ENCODE measurements at regions not wholly inside any gene's neighbourhood (a gene's known extent, or its start where the extent isn't known, plus 50 kb on each side); places are given as distances from the start of the nearest gene placed in this dataset.

DNA sequence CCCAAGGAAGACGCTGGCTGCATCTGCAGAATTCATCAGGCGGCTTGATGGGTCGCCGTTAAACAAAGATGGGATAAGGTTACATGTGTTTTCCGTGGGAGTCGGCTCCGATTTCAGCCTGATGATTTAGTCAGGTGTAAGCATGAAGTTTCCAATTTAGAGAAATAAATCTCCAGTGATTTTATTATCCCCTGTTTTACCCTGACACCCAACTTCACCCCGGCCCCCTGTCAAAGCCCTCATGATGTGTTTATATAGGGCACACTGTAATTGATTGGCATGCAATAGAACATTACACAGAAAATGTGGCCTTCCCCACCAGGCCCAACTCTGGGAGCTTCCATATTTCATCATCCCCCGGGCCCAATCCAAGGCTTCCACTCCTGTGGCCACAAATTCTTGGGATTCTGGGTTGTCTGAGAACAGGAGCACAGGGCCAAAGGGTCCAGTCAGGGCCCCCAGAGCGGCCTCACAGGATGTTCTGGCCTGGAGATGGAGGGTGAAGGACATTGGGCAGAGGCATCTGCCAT is 72.5 kb downstream of the FOXD2 start (continued):
- TF ChIP-seq CHD1 (IDR thresholded peaks at IDR 0.05; ENCODE audit: low read depth, low read length) = no peak
- no peak for TF ChIP-seq ASH2L (IDR thresholded peaks at IDR 0.05; ENCODE audit: low read length)
- TF ChIP-seq, protein P1, sequence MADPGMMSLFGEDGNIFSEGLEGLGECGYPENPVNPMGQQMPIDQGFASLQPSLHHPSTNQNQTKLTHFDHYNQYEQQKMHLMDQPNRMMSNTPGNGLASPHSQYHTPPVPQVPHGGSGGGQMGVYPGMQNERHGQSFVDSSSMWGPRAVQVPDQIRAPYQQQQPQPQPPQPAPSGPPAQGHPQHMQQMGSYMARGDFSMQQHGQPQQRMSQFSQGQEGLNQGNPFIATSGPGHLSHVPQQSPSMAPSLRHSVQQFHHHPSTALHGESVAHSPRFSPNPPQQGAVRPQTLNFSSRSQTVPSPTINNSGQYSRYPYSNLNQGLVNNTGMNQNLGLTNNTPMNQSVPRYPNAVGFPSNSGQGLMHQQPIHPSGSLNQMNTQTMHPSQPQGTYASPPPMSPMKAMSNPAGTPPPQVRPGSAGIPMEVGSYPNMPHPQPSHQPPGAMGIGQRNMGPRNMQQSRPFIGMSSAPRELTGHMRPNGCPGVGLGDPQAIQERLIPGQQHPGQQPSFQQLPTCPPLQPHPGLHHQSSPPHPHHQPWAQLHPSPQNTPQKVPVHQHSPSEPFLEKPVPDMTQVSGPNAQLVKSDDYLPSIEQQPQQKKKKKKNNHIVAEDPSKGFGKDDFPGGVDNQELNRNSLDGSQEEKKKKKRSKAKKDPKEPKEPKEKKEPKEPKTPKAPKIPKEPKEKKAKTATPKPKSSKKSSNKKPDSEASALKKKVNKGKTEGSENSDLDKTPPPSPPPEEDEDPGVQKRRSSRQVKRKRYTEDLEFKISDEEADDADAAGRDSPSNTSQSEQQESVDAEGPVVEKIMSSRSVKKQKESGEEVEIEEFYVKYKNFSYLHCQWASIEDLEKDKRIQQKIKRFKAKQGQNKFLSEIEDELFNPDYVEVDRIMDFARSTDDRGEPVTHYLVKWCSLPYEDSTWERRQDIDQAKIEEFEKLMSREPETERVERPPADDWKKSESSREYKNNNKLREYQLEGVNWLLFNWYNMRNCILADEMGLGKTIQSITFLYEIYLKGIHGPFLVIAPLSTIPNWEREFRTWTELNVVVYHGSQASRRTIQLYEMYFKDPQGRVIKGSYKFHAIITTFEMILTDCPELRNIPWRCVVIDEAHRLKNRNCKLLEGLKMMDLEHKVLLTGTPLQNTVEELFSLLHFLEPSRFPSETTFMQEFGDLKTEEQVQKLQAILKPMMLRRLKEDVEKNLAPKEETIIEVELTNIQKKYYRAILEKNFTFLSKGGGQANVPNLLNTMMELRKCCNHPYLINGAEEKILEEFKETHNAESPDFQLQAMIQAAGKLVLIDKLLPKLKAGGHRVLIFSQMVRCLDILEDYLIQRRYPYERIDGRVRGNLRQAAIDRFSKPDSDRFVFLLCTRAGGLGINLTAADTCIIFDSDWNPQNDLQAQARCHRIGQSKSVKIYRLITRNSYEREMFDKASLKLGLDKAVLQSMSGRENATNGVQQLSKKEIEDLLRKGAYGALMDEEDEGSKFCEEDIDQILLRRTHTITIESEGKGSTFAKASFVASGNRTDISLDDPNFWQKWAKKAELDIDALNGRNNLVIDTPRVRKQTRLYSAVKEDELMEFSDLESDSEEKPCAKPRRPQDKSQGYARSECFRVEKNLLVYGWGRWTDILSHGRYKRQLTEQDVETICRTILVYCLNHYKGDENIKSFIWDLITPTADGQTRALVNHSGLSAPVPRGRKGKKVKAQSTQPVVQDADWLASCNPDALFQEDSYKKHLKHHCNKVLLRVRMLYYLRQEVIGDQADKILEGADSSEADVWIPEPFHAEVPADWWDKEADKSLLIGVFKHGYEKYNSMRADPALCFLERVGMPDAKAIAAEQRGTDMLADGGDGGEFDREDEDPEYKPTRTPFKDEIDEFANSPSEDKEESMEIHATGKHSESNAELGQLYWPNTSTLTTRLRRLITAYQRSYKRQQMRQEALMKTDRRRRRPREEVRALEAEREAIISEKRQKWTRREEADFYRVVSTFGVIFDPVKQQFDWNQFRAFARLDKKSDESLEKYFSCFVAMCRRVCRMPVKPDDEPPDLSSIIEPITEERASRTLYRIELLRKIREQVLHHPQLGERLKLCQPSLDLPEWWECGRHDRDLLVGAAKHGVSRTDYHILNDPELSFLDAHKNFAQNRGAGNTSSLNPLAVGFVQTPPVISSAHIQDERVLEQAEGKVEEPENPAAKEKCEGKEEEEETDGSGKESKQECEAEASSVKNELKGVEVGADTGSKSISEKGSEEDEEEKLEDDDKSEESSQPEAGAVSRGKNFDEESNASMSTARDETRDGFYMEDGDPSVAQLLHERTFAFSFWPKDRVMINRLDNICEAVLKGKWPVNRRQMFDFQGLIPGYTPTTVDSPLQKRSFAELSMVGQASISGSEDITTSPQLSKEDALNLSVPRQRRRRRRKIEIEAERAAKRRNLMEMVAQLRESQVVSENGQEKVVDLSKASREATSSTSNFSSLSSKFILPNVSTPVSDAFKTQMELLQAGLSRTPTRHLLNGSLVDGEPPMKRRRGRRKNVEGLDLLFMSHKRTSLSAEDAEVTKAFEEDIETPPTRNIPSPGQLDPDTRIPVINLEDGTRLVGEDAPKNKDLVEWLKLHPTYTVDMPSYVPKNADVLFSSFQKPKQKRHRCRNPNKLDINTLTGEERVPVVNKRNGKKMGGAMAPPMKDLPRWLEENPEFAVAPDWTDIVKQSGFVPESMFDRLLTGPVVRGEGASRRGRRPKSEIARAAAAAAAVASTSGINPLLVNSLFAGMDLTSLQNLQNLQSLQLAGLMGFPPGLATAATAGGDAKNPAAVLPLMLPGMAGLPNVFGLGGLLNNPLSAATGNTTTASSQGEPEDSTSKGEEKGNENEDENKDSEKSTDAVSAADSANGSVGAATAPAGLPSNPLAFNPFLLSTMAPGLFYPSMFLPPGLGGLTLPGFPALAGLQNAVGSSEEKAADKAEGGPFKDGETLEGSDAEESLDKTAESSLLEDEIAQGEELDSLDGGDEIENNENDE (IDR thresholded peaks at IDR 0.05; ENCODE audit: insufficient replicate concordance, low read length) = no peak

All from H1 (cell line).